OCI-LY3 (cell line): ENCODE measurements at regions not wholly inside any gene's neighbourhood (a gene's known extent, or its start where the extent isn't known, plus 50 kb on each side); places are given as distances from the start of the nearest gene placed in this dataset.

Experiments used
- CTCF ChIP-seq: fragments of 200-600, 300-600 bp; sonication (generic); IDR thresholded peaks from 2 replicates; pipeline ENCODE4 v1.5.1; 2014; ENCODE audit warnings: antibody characterized with exemption, low read length, low read depth
- EZH2phosphoT487 ChIP-seq: fragments of 200-600 bp; shearing (Covaris generic); IDR thresholded peaks from 2 replicates; pipeline ENCODE4 v1.6.1; 2018; ENCODE audit warnings: antibody characterized with exemption, mixed run types, low read depth

- TF ChIP-seq CTCF (no peak), EZH2phosphoT487 (no peak)
Observed at GRCh38 chr21:35824136-35824535, 236.2 kb downstream of the SETD4 start.
